ENCODE measurements at regions not wholly inside any gene's neighbourhood (a gene's known extent, or its start where the extent isn't known, plus 50 kb on each side); places are given as distances from the start of the nearest gene placed in this dataset.

GRCh38 chr20:11544029-11544678, 373.5 kb upstream of the BTBD3 start:
- Histone ChIP-seq H3K27me3 (replicated peaks in 1 of 4; ENCODE audit: control insufficient read depth in 3 of 4, extremely low read depth in 1 of 4, insufficient read depth in 3 of 4, low read length in 3 of 4) (no peaks in the 10 kb centered on the region), H3K56ac (replicated peaks; ENCODE audit: insufficient read length, low read depth, low read length) (no peak overlapping the region), H3K9me3 (ENCODE audit: insufficient read depth in 2 of 2, low read depth in 1 of 2, low read length in 1 of 2) (peaks cover 0 to 3% of the 10 kb centered on the region in 2 experiments; a peak in 1 of 4 replicates), H3K36me3 (ENCODE audit: control insufficient read depth in 2 of 4, insufficient read depth in 4 of 4, low read length in 3 of 4) (no peaks in the 10 kb centered on the region), H3K14ac (ENCODE audit: insufficient read length) (no peak overlapping the region), H4K5ac (ENCODE audit: insufficient read length, low read depth, low read length) (no peak overlapping the region), H2BK12ac (ENCODE audit: low read depth, low read length) (no peak overlapping the region), H2BK20ac (ENCODE audit: low read length) (0 out of 2 replicates have a peak overlapping the region, but pooled peaks have one; percentile 11), H3K4me2 (ENCODE audit: insufficient read depth in 1 of 2, low read depth in 2 of 2, low read length in 2 of 2) (no peak overlapping the region), H3K23ac (ENCODE audit: insufficient read length) (no peak overlapping the region), H3K23me2 (ENCODE audit: low read depth, low read length) (no peaks in the 10 kb centered on the region; the same call in 1 of the 2 replicates), H3K4me3 (ENCODE audit: extremely low read depth in 1 of 4, insufficient read depth in 2 of 4, low read depth in 3 of 4, low read length in 4 of 4) (no peak overlapping the region), H2BK120ac (replicated peaks; ENCODE audit: low read depth, low read length) (peak overlapping the region; percentile 76), H4K8ac (ENCODE audit: extremely low read depth, insufficient read depth, low read length) (no peak overlapping the region), H4K91ac (replicated peaks; ENCODE audit: insufficient read length, low read length) (no peak overlapping the region), H2AFZ (ENCODE audit: low read length) (peak overlapping the region; percentile 85), H3K27ac (ENCODE audit: low read depth, low read length) (no peak overlapping the region), H2BK5ac (ENCODE audit: low read depth, low read length) (no peak overlapping the region), H3K4ac (replicated peaks; ENCODE audit: insufficient read length, low read depth, low read length) (no peak overlapping the region), H4K20me1 (replicated peaks in 1 of 2; ENCODE audit: control insufficient read depth in 1 of 2, insufficient read depth in 2 of 2, low read length in 2 of 2) (no peaks in the 10 kb centered on the region), H2BK15ac (ENCODE audit: low read length) (no peak overlapping the region), H2AK5ac (ENCODE audit: low read depth, low read length) (no peak overlapping the region), H3K4me1 (replicated peaks in 1 of 4; ENCODE audit: control insufficient read depth in 3 of 4, insufficient read depth in 4 of 4, low read length in 3 of 4) (peaks cover 0 to 28% (median 11%) of the 10 kb centered on the region in 4 experiments; a peak in 3 of 7 replicates), H3K18ac (ENCODE audit: extremely low read depth, low read length) (no peak overlapping the region), H3K9ac (replicated peaks in 1 of 4; ENCODE audit: extremely low read depth in 1 of 4, low read depth in 3 of 4, low read length in 3 of 4) (no peak overlapping the region), H3K79me2 (ENCODE audit: control insufficient read depth in 1 of 2, insufficient read depth in 2 of 2, low read length in 2 of 2) (no peaks in the 10 kb centered on the region), H3K79me1 (ENCODE audit: low read depth, low read length) (no peaks in the 10 kb centered on the region)
- CTCF ChIA-PET (ENCODE audit: partially characterized antibody), result interaction anchor here (0.6 to 1.7 kb wide), 24 partner anchors 14 to 894 kb away, joined by 3 to 5 read pairs (median 3); no protein-coding TSS in a partner anchor
- WGBS, 2 experiments (ENCODE audit: extremely low coverage in 1 of 2, insufficient coverage in 1 of 2, insufficient read length in 1 of 2, insufficient replicate concordance in 2 of 2, low coverage in 1 of 2, low lambda C conversion rate in 2 of 2, missing lambda C conversion rate in 1 of 2), result 44% methylated on average over 10 of the region's 10 CpGs; no CpG with 5 or more reads in 1 of the 2 experiments
- DNase-seq (ENCODE audit: low read depth in 1 of 2, low spot score in 2 of 2) (no peak), FAIRE-seq (peak; percentile 94)
- POLR2A ChIA-PET (ENCODE audit: partially characterized antibody), result interaction anchor here (0.9 to 1.1 kb wide), 2 partner anchors 239 to 272 kb away, joined by 3 read pairs; no protein-coding TSS in a partner anchor
- TF ChIP-seq ATF2 (IDR thresholded peaks at IDR 0.05; ENCODE audit: low read length) (no peak), CTCF (IDR thresholded peaks at IDR 0.05; ENCODE audit: control extremely low read depth in 1 of 3, insufficient read depth in 1 of 3, low read depth in 1 of 3, low read length in 3 of 3) (peak in 2 of 3 experiments; percentile 45 to 48; a peak in 3 of 4 replicates), SP4 (IDR thresholded peaks at IDR 0.05; ENCODE audit: low read length) (no peak), RAD21 (IDR thresholded peaks at IDR 0.05 in 1 of 2, conservative IDR thresholded peaks at IDR 0.05 in 1 of 2; ENCODE audit: low read depth in 2 of 2, low read length in 2 of 2) (peak; percentile 90 to 92), CREB1 (IDR thresholded peaks at IDR 0.05) (no peak), ZNF274 (IDR thresholded peaks at IDR 0.05; ENCODE audit: borderline replicate concordance, extremely low read depth, low read length) (no peak), SP1 (IDR thresholded peaks at IDR 0.05; ENCODE audit: low read depth, low read length) (no peak), SIRT6 (IDR thresholded peaks at IDR 0.05; ENCODE audit: low read length) (no peak), GTF2F1 (IDR thresholded peaks at IDR 0.05; ENCODE audit: borderline replicate concordance, low read depth, low read length) (no peak)

All from H1 (cell line).